H9 (cell line): ENCODE measurements at regions not wholly inside any gene's neighbourhood (a gene's known extent, or its start where the extent isn't known, plus 50 kb on each side); places are given as distances from the start of the nearest gene placed in this dataset.

Experiments used
- DNase-seq: peaks from one replicate; pipeline ENCODE4 v3.0.0-alpha.2; 2017
- H2AFZ ChIP-seq: one replicate; pipeline ENCODE4 v1.6.1; 2013; ENCODE audit warnings: mild to moderate bottlenecking, low read length, control low read depth, moderate library complexity
- H2AK5ac ChIP-seq: 2 replicates; pipeline ENCODE4 v1.6.1; 2013; ENCODE audit warnings: low read length, control low read depth, mixed read lengths; ENCODE audit not compliant: insufficient read length
- H2BK120ac ChIP-seq: one replicate; pipeline ENCODE4 v1.6.1; 2013; ENCODE audit warnings: low read depth, mild to moderate bottlenecking, low read length, control low read depth, inconsistent platforms; ENCODE audit not compliant: poor library complexity, severe bottlenecking
- H2BK12ac ChIP-seq: 2 replicates; pipeline ENCODE4 v1.6.1; 2013; ENCODE audit warnings: low read length, control low read depth, mixed read lengths, low read depth; ENCODE audit not compliant: insufficient read length
- H2BK15ac ChIP-seq: 2 replicates; pipeline ENCODE4 v1.6.1; 2013; ENCODE audit warnings: low read depth, low read length, control low read depth
- H2BK20ac ChIP-seq: one replicate; pipeline ENCODE4 v1.6.1; 2013; ENCODE audit warnings: low read depth, mild to moderate bottlenecking, low read length, control low read depth, inconsistent platforms; ENCODE audit not compliant: poor library complexity, severe bottlenecking
- H2BK5ac ChIP-seq: 2 replicates; pipeline ENCODE4 v1.6.1; 2013; ENCODE audit warnings: low read length, control low read depth, mixed read lengths; ENCODE audit not compliant: insufficient read length
- H3K14ac ChIP-seq: 2 replicates; pipeline ENCODE4 v1.6.1; 2013; ENCODE audit warnings: low read length, control low read depth; ENCODE audit not compliant: insufficient read depth
- H3K18ac ChIP-seq: 2 replicates; pipeline ENCODE4 v1.6.1; 2013; ENCODE audit warnings: low read depth, mild to moderate bottlenecking, mixed read lengths, low read length, control low read depth; ENCODE audit not compliant: insufficient read length
- H3K23ac ChIP-seq: 2 replicates; pipeline ENCODE4 v1.6.1; 2013; ENCODE audit warnings: low read length, control low read depth, mixed read lengths, low read depth; ENCODE audit not compliant: insufficient read length
- H3K23me2 ChIP-seq: 2 replicates; pipeline ENCODE4 v1.6.1; 2013; ENCODE audit warnings: low read depth, mild to moderate bottlenecking, mixed read lengths, low read length, control low read depth; ENCODE audit not compliant: insufficient read length, poor library complexity, severe bottlenecking
- H3K27ac ChIP-seq: 2 replicates; pipeline ENCODE4 v1.5.1; 2013; ENCODE audit warnings: low read length, control low read depth, mixed read lengths, low read depth; ENCODE audit not compliant: insufficient read length
- H3K27me3 ChIP-seq: 2 replicates; pipeline ENCODE4 v1.6.1; 2013; ENCODE audit warnings: low read length, control low read depth, inconsistent platforms; ENCODE audit not compliant: insufficient read depth
- H3K4ac ChIP-seq: 2 replicates; pipeline ENCODE4 v1.6.1; 2013; ENCODE audit warnings: low read depth, mild to moderate bottlenecking, control low read depth, inconsistent platforms, low read length, moderate library complexity
- H3K4me1 ChIP-seq: 2 replicates; pipeline ENCODE4 v1.6.1; 2013; ENCODE audit warnings: low read length, control low read depth, inconsistent platforms; ENCODE audit not compliant: insufficient read depth
- H3K4me2 ChIP-seq: 2 replicates; pipeline ENCODE4 v1.6.1; 2013; ENCODE audit warnings: low read length, control low read depth, mixed read lengths; ENCODE audit not compliant: insufficient read length, insufficient read depth
- H3K56ac ChIP-seq: 2 replicates; pipeline ENCODE4 v1.6.1; 2013; ENCODE audit warnings: low read depth, mild to moderate bottlenecking, mixed read lengths, low read length, control low read depth; ENCODE audit not compliant: insufficient read length
- H3K79me1 ChIP-seq: 2 replicates; pipeline ENCODE4 v1.6.1; 2013; ENCODE audit warnings: low read depth, mild to moderate bottlenecking, moderate library complexity, low read length, control low read depth, inconsistent platforms; ENCODE audit not compliant: insufficient read depth, poor library complexity, severe bottlenecking
- H3K79me2 ChIP-seq: 2 replicates; pipeline ENCODE4 v1.6.1; 2013; ENCODE audit warnings: low read length, control low read depth, inconsistent platforms; ENCODE audit not compliant: insufficient read depth
- H3K9ac ChIP-seq: 2 replicates; pipeline ENCODE4 v1.6.1; 2013; ENCODE audit warnings: low read length, control low read depth, mixed read lengths; ENCODE audit not compliant: insufficient read length; ENCODE audit errors: extremely low read depth
- H3K9me3 ChIP-seq: one replicate; pipeline ENCODE4 v1.6.1; 2013; ENCODE audit warnings: low read depth, low read length, inconsistent platforms; ENCODE audit not compliant: control insufficient read depth
- H3T11ph ChIP-seq: one replicate; pipeline ENCODE4 v1.6.1; 2013; ENCODE audit warnings: mild to moderate bottlenecking, low read length, control low read depth, inconsistent platforms
- H4K20me1 ChIP-seq: one replicate; pipeline ENCODE4 v1.6.1; 2013; ENCODE audit not compliant: control insufficient read depth, insufficient read length, insufficient read depth
- H4K5ac ChIP-seq: 2 replicates; pipeline ENCODE4 v1.6.1; 2013; ENCODE audit warnings: low read depth, mild to moderate bottlenecking, mixed read lengths, low read length, control low read depth; ENCODE audit not compliant: insufficient read length
- H4K8ac ChIP-seq: replicated peaks from 2 replicates; pipeline ENCODE4 v1.6.1; 2013; ENCODE audit warnings: low read length, control low read depth, mixed read lengths, low read depth; ENCODE audit not compliant: insufficient read length
- H4K91ac ChIP-seq: 2 replicates; pipeline ENCODE4 v1.6.1; 2013; ENCODE audit warnings: low read depth, mild to moderate bottlenecking, moderate library complexity, mixed read lengths, low read length, control low read depth; ENCODE audit not compliant: insufficient read length
- H3K27ac Mint-ChIP-seq, 3 experiments: 2 replicates in 2 of 3; 3 replicates in 1 of 3; pipeline ENCODE4 v1.8.0; 2020 to 2021; ENCODE audit warnings: mixed read lengths in 3 of 3, mild to moderate bottlenecking in 1 of 3, moderate library complexity in 1 of 3
- H3K27me3 Mint-ChIP-seq: 2 replicates; pipeline ENCODE4 v1.8.0; 2021; ENCODE audit warnings: low read depth, mild to moderate bottlenecking, moderate library complexity, mixed read lengths
- H3K36me3 Mint-ChIP-seq, 3 experiments: 2 replicates in 2 of 3; 3 replicates in 1 of 3; pipeline ENCODE4 v1.8.0; 2020 to 2021; ENCODE audit warnings: low read depth in 3 of 3, mixed read lengths in 3 of 3; ENCODE audit not compliant: insufficient read depth in 1 of 3
- H3K4me1 Mint-ChIP-seq, 2 experiments: 2 replicates each; pipeline ENCODE4 v1.8.0; 2020; ENCODE audit warnings: mixed read lengths in 2 of 2
- H3K4me3 Mint-ChIP-seq, 2 experiments: 2 replicates in 1 of 2; 3 replicates in 1 of 2; pipeline ENCODE4 v1.8.0; 2020 to 2021; ENCODE audit warnings: mild to moderate bottlenecking in 2 of 2, mixed read lengths in 2 of 2, moderate library complexity in 1 of 2
- H3K9me3 Mint-ChIP-seq, 2 experiments: 2 replicates in 1 of 2; 3 replicates in 1 of 2; pipeline ENCODE4 v1.8.0; 2020; ENCODE audit warnings: mild to moderate bottlenecking in 2 of 2, mixed read lengths in 2 of 2, moderate library complexity in 1 of 2
- WGBS: extraction: QIAGEN DNeasy Blood & Tissue Kit; methylation state at CpG from one replicate; pipeline ENCODE4 v1.1.7; 2013; ENCODE audit warnings: missing lambda C conversion rate, low lambda C conversion rate, mixed read lengths; ENCODE audit not compliant: insufficient read length; ENCODE audit errors: extremely low coverage; 5-methylcytosine and 5-hydroxymethylcytosine counted together
- TF ChIP-seq, protein P1 (sequence below): fragments of 200-600 bp; sonication (generic); conservative IDR thresholded peaks from 3 replicates; pipeline ENCODE4 v1.8.0; 2021; ENCODE audit warnings: antibody characterized with exemption, mild to moderate bottlenecking

GRCh38 chr16:72373201-72373600 lies 201.2 kb upstream of the PMFBP1 start:
- H3K4ac ChIP-seq, result no peak overlapping the region
- H3K27ac Mint-ChIP-seq, result no peak overlapping the region
- no peak overlapping the region for H3K14ac ChIP-seq
- no peaks in the 10 kb centered on the region for H3K27me3 Mint-ChIP-seq
- no peak overlapping the region for H4K5ac ChIP-seq
- H2BK5ac ChIP-seq, result no peak overlapping the region
- no CpG with 5 or more reads among the region's 2 CpGs for WGBS
- DNase-seq, result no peak
- no peak overlapping the region for H3K4me2 ChIP-seq
- TF ChIP-seq, protein P1, sequence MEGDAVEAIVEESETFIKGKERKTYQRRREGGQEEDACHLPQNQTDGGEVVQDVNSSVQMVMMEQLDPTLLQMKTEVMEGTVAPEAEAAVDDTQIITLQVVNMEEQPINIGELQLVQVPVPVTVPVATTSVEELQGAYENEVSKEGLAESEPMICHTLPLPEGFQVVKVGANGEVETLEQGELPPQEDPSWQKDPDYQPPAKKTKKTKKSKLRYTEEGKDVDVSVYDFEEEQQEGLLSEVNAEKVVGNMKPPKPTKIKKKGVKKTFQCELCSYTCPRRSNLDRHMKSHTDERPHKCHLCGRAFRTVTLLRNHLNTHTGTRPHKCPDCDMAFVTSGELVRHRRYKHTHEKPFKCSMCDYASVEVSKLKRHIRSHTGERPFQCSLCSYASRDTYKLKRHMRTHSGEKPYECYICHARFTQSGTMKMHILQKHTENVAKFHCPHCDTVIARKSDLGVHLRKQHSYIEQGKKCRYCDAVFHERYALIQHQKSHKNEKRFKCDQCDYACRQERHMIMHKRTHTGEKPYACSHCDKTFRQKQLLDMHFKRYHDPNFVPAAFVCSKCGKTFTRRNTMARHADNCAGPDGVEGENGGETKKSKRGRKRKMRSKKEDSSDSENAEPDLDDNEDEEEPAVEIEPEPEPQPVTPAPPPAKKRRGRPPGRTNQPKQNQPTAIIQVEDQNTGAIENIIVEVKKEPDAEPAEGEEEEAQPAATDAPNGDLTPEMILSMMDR, result no peak
- no peaks in the 10 kb centered on the region for H3K9me3 Mint-ChIP-seq
- H3K4me1 ChIP-seq, result no peaks in the 10 kb centered on the region; the same call in 1 of the 2 replicates
- no peak overlapping the region for H2BK120ac ChIP-seq
- no peak overlapping the region for H4K91ac ChIP-seq
- H3K4me3 Mint-ChIP-seq, result no peak overlapping the region
- no peaks in the 10 kb centered on the region for H3K27me3 ChIP-seq
- H3K79me1 ChIP-seq, result no peaks in the 10 kb centered on the region
- no peaks in the 10 kb centered on the region for H4K20me1 ChIP-seq
- no peak overlapping the region for H3K56ac ChIP-seq
- no peak overlapping the region for H2BK20ac ChIP-seq
- H3K23ac ChIP-seq, result no peak overlapping the region
- H3K23me2 ChIP-seq, result no peaks in the 10 kb centered on the region
- H3K79me2 ChIP-seq, result no peaks in the 10 kb centered on the region
- peaks cover 41% of the 10 kb centered on the region in 2 experiments for H3K4me1 Mint-ChIP-seq
- H3T11ph ChIP-seq, result no peak overlapping the region
- H2BK12ac ChIP-seq, result no peak overlapping the region
- no peaks in the 10 kb centered on the region for H3K36me3 Mint-ChIP-seq
- H3K27ac ChIP-seq, result no peak overlapping the region
- H3K9ac ChIP-seq, result no peak overlapping the region
- no peak overlapping the region for H2AK5ac ChIP-seq
- H2AFZ ChIP-seq, result no peak overlapping the region
- no peak overlapping the region for H3K18ac ChIP-seq
- H4K8ac ChIP-seq, result no peak overlapping the region
- H2BK15ac ChIP-seq, result no peak overlapping the region
- no peaks in the 10 kb centered on the region for H3K9me3 ChIP-seq
